A673 (cell line): ENCODE measurements at regions not wholly inside any gene's neighbourhood (a gene's known extent, or its start where the extent isn't known, plus 50 kb on each side); places are given as distances from the start of the nearest gene placed in this dataset.
A peak's percentile ranks its signal among the peaks of the same experiment; 100 is the strongest.

Source experiments
- BruUV-seq: library from RNA; stranded (reverse); fragments of 400-500 nt; replicated peaks from 2 replicates; lab custom pipeline; 2021; lab: Mats Ljungman, UMichigan
- CTCF ChIA-PET: fragments of 300-600 bp; sonication (Branson Sonifier 250); formaldehyde crosslinking; loops from one replicate; lab custom pipeline; 2022; ENCODE audit warnings: antibody characterized with exemption; lab: Charles Lee
- POLR2A ChIA-PET: fragments of 300-600 bp; sonication (Branson Sonifier 250); formaldehyde crosslinking; loops from one replicate; lab custom pipeline; 2022; ENCODE audit warnings: antibody characterized with exemption; ENCODE audit not compliant: low non-redundant PET; lab: Charles Lee
- DNase-seq: peaks from one replicate; pipeline ENCODE4 v3.0.0-alpha.2; 2015; ENCODE audit warnings: low spot score
- H3K27ac ChIP-seq: fragments of 200-600 bp; sonication (generic); 2 replicates; pipeline ENCODE4 v1.5.1; 2016; ENCODE audit warnings: mixed run types, low read depth, mild to moderate bottlenecking, mixed read lengths, antibody characterized with exemption, low read length; ENCODE audit not compliant: poor library complexity, severe bottlenecking
- H3K27me3 ChIP-seq: fragments of 200-600 bp; sonication (generic); replicated peaks from 2 replicates; pipeline ENCODE4 v1.6.1; 2017; ENCODE audit warnings: mixed run types, low read depth, mild to moderate bottlenecking, mixed read lengths, antibody characterized with exemption, low read length; ENCODE audit not compliant: insufficient read depth, poor library complexity
- H3K36me3 ChIP-seq: fragments of 200-600 bp; sonication (generic); 2 replicates; pipeline ENCODE4 v1.6.1; 2016; ENCODE audit warnings: mixed run types, mild to moderate bottlenecking, mixed read lengths, antibody characterized with exemption, low read length; ENCODE audit not compliant: insufficient read depth, poor library complexity, severe bottlenecking
- H3K4me1 ChIP-seq: fragments of 200-600 bp; sonication (generic); 2 replicates; pipeline ENCODE4 v1.6.1; 2017; ENCODE audit warnings: mixed run types, mild to moderate bottlenecking, mixed read lengths, antibody characterized with exemption, low read length; ENCODE audit not compliant: insufficient read depth, poor library complexity, severe bottlenecking
- H3K4me3 ChIP-seq: fragments of 200-600 bp; sonication (generic); 2 replicates; pipeline ENCODE4 v1.5.1; 2016; ENCODE audit warnings: low read depth, mixed run types, mild to moderate bottlenecking, mixed read lengths, low read length; ENCODE audit not compliant: poor library complexity, severe bottlenecking
- H3K9me3 ChIP-seq: fragments of 200-600 bp; sonication (generic); 2 replicates; pipeline ENCODE4 v1.6.1; 2016; ENCODE audit warnings: mixed run types, low read depth, mild to moderate bottlenecking, mixed read lengths, antibody characterized with exemption, low read length; ENCODE audit not compliant: poor library complexity, severe bottlenecking
- CTCF ChIP-seq: fragments of 300-800, 200-600 bp; sonication (generic); conservative IDR thresholded peaks from 2 replicates; pipeline ENCODE4 v1.5.1; 2017; ENCODE audit warnings: low read depth, mild to moderate bottlenecking, antibody characterized with exemption, low read length, moderate library complexity, mixed read lengths
- EZH2 ChIP-seq: fragments of 200-600 bp; sonication (generic); IDR thresholded peaks from 2 replicates; pipeline ENCODE4 v1.6.1; 2017; ENCODE audit warnings: borderline replicate concordance, low read depth, mild to moderate bottlenecking, mixed read lengths, antibody characterized with exemption, low read length; ENCODE audit not compliant: poor library complexity, severe bottlenecking
- intact Hi-C: fragments of 100-400 bp; cut with micrococcal nuclease; formaldehyde crosslinking; loops from one replicate; pipeline ENCODE4 v1.10.0; 2022; ENCODE audit not compliant: unreplicated experiment

- POLR2A ChIA-PET: no interaction called here
- intact Hi-C loops: no loop called here
- BruUV-seq: no TSS peak
Observed at GRCh38 chr18:42436222-42436765, 481.3 kb downstream of the PIK3C3 start.

GRCh38 chr18:42437001-42437400 is 482.0 kb downstream of the PIK3C3 start:
- Histone ChIP-seq H3K27ac (no peak overlapping the region), H3K36me3 (no peaks in the 10 kb centered on the region), H3K9me3 (no peaks in the 10 kb centered on the region), H3K4me1 (peaks cover 4% of the 10 kb centered on the region), H3K4me3 (no peak overlapping the region), H3K27me3 (no peaks in the 10 kb centered on the region)
- intact Hi-C loops: no loop called here
- no peak for DNase-seq
- BruUV-seq: no TSS peak
- ChIA-PET CTCF (no interaction called here), POLR2A (no interaction called here)
- no peak for TF ChIP-seq EZH2
- TF ChIP-seq CTCF: no peak

More at GRCh38 chr18:42436222-42436765, 481.3 kb downstream of the PIK3C3 start:
- no peaks in the 10 kb centered on the region for H3K27me3 ChIP-seq
- H3K4me3 ChIP-seq: no peak overlapping the region
- no peak overlapping the region for H3K27ac ChIP-seq
- peaks cover 4% of the 10 kb centered on the region for H3K4me1 ChIP-seq
- TF ChIP-seq CTCF (no peak), EZH2 (no peak)
- CTCF ChIA-PET: no interaction called here
- no peaks in the 10 kb centered on the region for H3K36me3 ChIP-seq
- H3K9me3 ChIP-seq: no peaks in the 10 kb centered on the region
- DNase-seq: peak; percentile 28

GRCh38 chr18:42437646-42438045 is 482.6 kb downstream of the PIK3C3 start:
- CTCF ChIA-PET: no interaction called here
- TF ChIP-seq EZH2 (no peak), CTCF (no peak)
- Histone ChIP-seq H3K9me3 (no peaks in the 10 kb centered on the region), H3K4me1 (peaks cover 4% of the 10 kb centered on the region), H3K4me3 (no peak overlapping the region), H3K27me3 (no peaks in the 10 kb centered on the region), H3K36me3 (no peaks in the 10 kb centered on the region), H3K27ac (no peak overlapping the region)
- POLR2A ChIA-PET: no interaction called here
- BruUV-seq: no TSS peak
- intact Hi-C loops: no loop called here
- no peak for DNase-seq
